RKO (cell line): ENCODE measurements at regions not wholly inside any gene's neighbourhood (a gene's known extent, or its start where the extent isn't known, plus 50 kb on each side); places are given as distances from the start of the nearest gene placed in this dataset.

Source experiments
- DNase-seq: peaks from one replicate; pipeline ENCODE4 v3.0.0-alpha.2; 2016; ENCODE audit warnings: low spot score

DNA sequence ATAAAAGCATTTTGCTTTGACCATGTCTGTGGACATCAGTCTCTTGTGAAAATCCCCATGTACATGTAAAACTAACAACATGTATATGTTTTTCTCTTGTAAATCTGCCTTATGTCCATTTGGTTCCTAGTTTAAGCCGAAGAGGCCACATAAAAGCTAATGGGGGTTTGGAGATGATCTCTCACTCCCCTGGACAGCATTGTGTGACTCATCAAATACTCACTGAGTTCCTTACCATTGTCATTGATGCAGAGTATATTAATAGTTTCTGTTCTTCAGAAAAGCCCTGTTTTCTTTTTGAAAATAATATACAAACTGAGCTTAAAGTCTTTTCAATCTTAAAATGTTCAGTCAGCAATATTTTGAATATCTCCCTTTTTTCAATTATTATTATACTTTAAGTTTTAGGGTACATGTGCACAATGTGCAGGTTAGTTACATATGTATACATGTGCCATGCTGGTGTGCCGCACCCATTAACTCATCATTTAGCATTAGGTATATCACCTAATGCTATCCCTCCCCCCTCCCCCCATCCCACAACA, 536.7 kb upstream of the HTR2A start:
- DNase-seq, result peak; percentile 0

DNA sequence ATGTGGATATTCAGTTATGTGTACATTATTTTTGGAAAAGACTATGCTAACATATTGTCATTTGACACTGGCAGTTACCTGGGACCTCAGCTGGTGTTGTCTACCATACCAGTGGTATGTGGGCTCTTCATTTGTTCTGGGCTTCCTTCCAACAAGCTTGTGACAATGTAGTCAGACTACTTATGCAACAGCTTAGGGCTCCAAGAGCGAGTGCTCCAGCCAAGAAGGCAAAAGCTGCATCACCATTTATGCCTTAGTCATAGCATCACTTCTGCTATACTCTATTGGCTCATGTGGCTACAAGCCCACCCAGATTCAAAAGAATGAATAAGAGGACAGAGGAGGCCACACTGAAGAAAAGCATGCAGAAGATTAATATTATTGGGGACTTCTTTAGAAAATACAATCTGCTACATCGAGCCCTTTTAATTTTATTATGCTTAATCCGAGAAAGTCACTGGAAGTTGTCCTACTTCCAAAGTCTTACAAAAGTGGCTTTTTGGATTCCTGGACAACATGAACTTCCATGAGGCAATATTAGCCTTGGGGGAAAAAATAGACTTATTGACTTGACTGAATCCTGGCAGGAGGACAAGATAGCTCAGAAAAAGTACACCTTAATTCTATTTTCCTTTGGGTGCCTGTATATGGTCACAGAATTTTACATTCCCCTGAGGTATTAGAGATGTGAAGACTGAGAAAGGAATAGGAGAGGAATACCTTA, 529.4 kb upstream of the HTR2A start:
- no peak for DNase-seq

DNA sequence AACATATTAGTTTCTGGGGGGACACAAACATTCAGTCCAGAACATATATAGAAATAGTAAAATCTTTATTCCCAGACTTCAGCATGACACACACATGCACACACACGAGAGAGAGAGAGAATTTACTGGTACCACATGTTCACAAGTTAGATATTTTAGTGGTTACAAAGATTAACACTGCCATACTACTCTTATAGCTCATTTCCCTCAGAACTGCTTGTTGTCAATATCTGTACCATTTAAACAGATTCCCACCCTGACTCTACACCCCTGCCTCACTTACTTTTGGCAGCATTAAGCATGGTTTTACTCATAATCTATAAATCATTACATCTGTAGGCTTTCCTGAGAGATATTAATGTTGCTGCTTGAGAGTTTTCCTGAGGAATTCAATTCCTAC, 524.7 kb upstream of the HTR2A start:
- no peak for DNase-seq

- peak; percentile 35 for DNase-seq
Observed at GRCh38 chr13:47420568-47420967, 523.7 kb upstream of the HTR2A start.

DNA sequence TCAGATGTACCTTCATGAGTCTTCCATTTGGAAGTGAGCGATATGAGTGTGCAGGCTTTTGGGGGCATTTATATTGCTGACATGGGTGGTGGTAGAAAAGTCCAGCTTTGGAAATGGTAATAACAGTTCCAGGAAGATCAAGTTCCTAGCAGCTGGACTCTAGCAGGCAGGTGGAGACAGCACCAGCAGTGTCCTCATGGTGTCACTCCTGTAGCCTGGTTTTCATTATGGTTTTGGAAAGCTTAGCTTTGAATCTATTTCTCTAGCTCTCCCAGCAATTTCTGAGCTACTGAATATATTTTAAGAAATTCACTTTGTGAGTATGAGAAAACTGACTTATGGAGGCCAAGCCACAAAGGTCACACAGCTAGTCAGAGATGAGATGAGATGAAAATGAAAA, 523.2 kb upstream of the HTR2A start:
- DNase-seq, result no peak

DNA sequence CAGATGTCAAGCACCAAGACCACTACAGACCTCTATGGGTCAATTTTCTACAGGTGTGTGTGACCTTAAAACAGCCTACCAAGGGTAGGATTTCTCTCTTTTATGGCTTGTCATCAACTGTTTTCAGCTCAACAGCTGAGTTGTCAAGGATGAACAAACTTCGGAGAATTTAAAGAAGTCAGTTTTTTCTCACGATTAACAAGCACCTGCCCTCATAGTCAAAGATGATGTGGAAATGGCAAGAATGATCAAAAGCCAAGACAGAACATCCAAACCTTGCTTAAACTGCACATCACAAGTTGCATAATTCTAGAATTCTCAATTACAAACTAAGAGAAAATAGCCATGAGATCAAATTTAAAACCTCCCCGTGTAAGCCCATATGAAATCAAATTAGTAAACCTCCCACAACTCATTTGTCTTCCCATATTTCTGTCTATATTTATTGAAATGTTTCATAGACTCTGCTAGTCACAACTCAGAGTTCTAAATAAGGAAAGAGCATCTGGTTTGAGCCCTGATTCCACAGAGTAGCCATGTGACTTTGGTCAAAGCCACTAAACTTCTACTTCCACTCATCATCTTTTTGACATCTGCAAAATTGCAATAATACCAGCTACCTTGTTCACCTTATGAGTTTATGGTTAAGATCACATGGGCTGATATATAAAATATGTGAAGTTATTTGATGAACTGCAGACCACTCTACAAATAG, 521.5 kb upstream of the HTR2A start:
- DNase-seq, result no peak

DNA sequence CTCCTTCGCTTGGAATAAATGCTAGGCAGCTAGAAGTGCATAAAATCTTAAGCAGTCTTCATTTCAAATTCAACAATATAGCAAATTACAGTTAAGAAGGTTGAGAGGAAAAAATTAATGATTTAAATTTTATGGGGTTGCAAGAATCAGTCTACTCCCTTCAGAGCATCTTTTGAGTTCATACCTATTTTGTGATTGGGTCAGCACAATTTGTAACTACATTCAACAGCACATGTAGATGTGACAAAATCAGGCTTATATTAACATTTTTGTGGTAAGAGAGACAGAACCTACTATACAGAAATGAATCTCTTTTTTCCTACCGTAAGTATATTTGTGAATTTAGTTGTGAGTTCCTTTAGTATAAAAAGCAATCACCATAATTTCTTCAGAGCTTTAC, 520.6 kb upstream of the HTR2A start:
- no peak for DNase-seq

GRCh38 chr13:47415048-47415447, 518.2 kb upstream of the HTR2A start:
- no peak for DNase-seq

DNA sequence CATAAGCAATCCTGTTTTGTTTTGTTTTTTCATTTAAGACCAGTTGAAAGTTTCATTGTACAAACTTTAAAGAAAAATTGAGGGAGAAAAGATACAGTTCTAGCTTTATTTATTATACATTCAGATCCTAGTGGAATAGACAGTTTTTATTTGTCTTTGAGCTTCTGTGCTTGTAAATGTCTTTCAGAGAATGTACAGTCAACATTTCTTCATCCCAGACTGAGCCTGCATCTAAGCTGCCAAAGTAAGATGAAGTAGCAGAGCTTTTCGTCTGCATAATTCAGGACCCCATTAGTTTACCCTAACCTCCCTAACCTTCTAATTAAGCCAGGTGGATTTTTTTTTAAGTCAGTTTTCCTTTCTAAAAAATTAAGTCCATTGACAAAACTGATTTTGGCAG, 516.7 kb upstream of the HTR2A start:
- DNase-seq, result no peak

DNA sequence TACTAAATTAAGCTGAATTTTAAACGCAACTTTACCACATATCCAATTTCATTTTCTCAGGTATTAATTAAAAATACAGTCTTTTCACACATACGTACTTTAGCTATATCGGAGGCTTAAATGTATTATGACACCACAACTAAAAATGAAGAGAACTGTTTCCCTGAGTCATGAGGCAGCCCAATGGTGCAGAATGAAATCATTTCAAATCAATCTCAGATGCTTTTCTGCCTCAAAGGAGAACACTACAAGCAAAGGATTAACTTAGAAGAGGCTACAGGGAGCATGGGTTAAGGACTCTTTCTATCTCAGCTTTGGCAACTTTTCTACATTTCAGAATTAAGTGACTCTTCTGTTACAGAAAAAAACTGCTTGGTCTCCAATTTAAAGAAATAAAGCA, 516.3 kb upstream of the HTR2A start:
- no peak for DNase-seq

- DNase-seq, result no peak
Observed at GRCh38 chr13:47409778-47410177, 512.9 kb upstream of the HTR2A start.

DNA sequence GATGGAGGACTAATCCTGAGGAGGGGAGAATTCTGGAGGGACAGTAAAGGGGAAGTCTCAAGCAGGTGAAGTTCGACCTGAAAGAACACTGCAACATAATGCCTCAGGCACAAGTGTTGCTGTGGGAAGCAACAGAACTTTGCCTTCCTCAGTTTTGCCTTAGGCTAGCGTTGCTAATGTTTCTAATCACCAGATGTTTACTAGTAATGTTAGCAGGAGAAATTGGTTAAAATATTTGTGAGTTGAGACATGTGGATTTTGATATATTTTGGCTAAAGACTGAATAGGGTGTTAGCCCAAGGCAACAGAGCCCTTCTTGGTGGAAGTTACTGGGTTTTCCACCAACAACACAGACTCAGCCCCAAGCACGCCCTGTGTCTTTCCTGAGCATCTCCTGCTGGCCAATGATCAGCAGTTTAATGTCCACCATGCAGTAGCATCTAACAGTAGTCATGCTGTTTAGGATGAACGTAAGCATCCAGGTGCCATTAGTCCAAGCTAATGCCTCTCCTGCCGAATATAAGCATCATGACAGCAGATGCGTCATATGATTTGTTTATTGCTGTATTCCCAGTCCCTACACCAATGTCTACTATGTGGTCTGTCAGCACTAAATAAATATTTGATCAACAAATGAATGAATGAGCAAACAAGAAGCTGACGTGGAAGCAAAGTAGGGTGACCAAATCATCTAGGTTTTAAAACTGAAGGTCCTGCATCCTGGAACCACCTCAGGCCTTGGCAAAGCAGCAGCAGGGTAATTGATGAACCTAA, 511.9 kb upstream of the HTR2A start:
- no peak for DNase-seq

- DNase-seq, result no peak
Observed at GRCh38 chr13:47407808-47408207, 511.0 kb upstream of the HTR2A start.

DNA sequence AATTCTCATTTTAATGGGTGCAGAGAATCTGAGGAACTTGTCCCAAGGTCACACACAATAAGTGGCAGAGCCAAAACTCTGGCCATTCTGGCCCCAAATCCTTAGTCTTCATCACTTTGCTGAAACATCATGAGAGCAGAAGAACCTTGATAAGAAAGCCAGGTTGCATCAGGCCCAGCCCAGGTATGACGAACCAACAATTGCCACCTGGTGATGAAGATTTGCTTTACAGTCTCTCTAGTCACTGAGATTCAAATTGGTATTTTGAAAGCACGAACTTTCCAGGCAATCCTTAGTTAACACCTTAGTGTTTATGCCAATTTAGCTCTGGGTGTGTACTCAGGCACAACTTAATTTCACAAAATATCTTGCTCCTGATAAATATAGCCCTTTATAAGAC, 502.7 kb upstream of the HTR2A start:
- no peak for DNase-seq

DNA sequence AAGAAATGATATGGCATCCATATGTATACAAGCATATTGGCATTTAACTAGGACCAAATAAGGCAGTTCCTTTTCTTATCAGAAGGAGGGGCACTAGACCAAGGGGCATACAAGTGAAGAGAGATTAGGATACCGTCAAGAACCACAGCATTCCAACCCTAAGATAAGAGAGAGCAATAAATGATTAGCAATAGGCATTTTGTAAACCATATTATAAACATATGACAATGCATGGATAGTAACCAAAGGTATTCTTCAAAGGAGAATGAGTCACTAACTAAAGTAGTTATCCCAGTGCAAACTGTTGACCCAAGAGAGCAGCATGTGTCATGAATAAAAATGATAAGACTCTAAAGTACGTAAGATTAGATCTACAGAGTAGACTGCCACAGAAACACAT, 500.9 kb upstream of the HTR2A start:
- no peak for DNase-seq

- DNase-seq, result no peak
Observed at GRCh38 chr13:47396915-47397314, 500.1 kb upstream of the HTR2A start.

DNA sequence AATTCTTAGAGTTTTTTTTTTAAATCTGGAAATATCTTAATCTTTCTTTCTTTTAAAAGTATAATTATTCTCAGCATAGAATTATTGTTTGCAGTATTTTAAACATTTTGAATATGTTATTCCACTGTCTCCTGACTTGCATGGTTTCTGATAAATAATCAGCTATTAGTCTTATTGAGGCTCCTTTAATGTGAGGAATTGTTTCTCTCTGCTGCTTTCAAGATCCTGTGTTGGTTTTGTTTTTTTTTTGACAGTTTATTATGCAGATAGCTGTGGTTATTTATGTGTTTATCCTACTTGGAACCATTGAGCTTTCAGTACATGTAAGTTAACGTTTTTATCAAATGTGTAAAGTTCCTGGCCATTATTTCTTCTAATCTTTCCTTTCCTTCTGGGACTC, 477.9 kb upstream of the HTR2A start:
- DNase-seq, result no peak

GRCh38 chr13:47372751-47373150, 475.9 kb upstream of the HTR2A start:
- no peak for DNase-seq

DNA sequence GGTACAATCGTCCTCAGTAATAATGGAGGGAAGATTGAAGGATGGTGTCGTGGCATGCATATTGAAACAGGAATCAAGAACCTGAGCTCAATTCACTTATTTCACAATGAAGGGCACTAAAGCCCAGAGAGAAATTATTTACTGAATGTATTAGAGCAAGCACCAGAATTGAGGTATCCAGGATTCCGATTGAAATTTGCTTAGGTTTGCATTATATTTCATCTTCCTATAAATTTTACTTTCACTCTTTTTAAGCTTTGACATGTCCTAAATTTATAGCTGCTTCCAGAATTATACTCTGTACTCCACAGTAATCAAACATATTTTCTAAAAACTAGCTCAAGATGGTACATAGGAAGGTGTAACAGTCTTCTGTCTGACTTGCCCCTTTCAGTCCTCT, 454.9 kb upstream of the HTR2A start:
- no peak for DNase-seq

DNA sequence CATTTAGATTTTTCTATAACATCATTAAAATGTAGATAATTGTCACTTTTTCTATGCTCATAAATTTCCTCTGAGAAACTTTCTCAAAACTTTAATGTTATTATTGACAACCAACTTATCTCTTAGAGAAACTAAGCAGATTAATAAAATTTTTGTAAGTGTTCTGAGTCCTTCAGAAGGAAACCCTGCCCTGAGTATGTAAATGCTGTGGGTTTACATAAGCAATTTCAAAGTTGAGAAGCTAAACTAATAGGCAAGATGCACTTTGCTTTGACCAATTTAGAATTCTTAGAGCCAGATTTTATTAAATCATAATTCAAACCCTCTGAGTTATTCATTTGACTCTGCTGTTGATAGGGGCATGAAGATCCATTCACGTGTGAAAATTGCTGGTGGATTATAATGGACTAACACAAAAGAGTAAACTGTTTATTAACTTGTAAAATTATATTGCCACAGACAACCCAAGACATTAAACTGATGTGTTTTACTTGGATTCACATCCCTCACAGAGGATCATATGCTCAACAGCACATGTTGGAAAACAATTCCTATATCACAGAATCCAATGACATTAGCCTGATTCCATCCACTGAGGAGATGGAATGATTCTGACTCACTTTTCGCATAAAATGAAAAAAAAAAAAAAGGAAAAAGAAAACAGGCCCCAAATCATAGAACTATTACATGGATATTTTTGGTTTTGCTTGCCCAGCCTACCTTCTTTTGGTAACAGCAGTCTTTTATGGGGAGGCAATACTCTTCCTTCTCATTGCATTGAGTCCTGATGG, 453.7 kb upstream of the HTR2A start:
- DNase-seq, result no peak

DNA sequence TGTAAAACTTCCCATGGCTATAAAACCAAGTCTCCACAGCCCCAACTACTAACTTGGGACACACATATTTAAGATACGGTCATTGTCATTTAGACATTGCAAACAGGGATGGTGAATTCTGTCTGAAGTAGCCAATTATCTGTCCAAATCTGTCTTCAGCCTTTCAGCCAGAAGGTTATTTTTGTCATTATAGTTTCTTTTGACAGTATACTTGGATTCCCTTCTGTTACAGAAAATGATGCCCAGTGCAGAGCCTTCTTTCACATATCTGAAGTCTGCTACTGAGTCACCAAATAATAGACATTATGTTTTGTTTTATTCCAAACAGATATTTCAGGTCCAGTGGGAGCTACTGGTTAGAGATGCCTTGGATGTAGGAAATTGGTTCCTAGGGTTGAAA, 452.4 kb upstream of the HTR2A start:
- no peak for DNase-seq
